GM21619 (cell line): ENCODE measurements at regions not wholly inside any gene's neighbourhood (a gene's known extent, or its start where the extent isn't known, plus 50 kb on each side); places are given as distances from the start of the nearest gene placed in this dataset.

ENCODE experiments used
- ATAC-seq: cut with Tn5 transposase; IDR thresholded peaks from one replicate; pipeline ENCODE4 v1.9.1; 2021; ENCODE audit not compliant: unreplicated experiment

DNA sequence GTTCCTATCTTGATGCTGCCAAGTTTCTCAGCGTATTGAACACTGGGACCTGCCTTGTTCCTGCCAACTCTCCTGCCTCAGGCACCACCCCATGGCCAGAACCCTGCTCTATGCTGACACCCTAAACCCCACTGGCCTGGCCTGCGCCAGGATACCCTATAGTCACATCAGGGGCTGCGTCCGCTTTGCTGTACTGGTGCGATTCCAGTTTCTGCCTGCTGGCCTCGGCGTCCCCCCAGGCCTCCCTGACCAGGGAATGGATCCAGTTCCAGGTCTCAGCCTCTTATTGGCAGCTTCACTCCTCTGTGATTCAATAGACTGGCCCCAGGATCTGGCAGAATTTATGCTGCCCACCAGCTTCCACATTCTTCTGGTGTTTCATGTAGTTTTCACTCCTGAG is 55.0 kb downstream of the GPR6 start:
- ATAC-seq = no peak

GRCh38 chr6:110033749-110034666 is 55.9 kb downstream of the GPR6 start:
- ATAC-seq = no peak

- ATAC-seq = no peak
These were observed 56.5 kb downstream of the GPR6 start for GRCh38 chr6:110034667-110035036.

DNA sequence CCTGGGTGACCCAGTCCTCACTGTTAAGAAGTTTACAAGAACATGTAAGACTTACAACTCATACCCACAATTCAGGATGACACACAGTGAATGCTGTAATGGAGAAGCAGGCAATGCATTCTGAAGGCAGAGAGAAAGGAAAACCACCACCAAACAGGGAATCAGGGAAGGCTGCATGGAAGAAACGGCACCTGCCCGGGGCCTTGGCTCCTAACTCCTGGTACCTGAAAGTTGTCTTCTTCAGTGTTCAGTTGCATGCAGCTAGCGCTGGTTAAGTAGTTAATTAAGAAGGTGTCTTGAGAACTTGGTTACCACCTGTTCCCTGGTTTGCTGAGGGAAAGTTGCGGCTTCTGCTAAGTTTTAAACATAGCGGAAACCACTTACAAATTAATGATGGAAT is 57.2 kb downstream of the GPR6 start:
- ATAC-seq = no peak

DNA sequence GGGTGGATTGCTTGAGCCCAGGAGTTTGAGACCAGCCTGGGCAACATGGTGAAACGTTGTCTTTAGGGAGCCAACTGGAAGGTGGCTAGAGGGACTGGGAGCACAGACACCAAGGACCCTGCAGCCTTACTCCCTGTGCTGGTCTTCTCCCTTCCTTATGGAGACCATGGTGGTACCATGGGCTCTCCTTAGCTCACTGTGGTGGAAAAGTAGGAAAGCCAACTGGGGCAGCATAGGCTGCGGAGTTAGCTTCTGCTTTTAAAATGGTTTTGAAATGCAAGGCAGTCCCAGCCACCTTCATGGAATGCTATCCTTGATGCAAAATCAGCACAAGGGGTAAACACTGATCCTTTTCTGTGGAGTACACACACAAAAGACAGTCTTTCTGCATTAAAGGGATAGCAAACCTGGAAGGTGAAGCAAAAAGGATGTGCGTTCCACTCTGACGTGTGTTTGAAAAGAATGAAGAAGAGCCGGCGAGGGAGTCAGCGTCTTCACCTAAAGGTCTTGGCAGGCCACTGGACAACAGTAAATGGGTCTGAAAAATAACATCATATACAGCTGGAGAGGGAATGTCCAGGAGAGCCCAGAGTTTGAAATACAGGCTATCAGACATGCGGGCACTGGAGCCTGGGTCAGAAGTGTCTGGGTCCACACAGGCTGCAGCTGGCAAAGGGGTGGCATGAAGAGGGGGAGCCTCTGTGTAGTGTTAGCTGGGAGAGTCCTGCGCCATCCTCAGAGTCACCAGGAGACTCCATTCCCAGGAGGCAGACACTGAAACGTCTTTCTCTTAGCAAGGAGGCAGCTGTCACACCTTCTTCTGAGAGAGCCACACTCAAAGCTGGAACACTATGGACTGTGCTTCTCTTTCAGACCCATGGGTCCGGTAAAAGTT is 58.5 kb downstream of the GPR6 start:
- no peak for ATAC-seq

DNA sequence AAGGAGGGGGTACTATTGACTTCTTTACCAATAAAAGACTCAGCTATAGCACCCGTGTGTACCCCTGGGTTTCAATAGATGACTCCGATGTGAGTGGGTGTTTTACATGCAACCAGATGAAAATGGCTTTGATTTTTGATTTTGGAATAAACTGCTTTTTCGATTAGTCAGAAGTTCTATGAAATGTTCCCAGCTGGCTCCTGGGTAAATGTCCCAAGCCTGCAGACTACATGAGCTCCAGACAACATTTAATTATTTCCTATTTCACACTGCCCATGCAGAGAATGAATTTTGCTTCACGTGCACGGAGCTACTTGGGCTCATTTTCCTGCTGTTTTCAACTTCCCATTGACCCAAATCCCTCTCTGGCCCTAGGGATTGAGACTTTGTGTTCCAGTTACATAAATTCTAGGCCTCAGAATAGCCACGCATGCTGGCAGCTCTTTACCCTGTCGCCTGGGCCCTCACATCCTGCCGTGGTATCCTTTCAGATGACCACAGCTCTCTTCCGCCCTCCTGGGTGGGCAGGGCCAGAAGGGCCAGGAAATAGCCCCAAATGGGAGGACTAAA is 59.7 kb downstream of the GPR6 start:
- no peak for ATAC-seq

GRCh38 chr6:110039364-110039980 is 61.4 kb downstream of the GPR6 start:
- ATAC-seq = peak; percentile 86

- ATAC-seq = peak; percentile 43
These were observed 61.9 kb downstream of the GPR6 start for GRCh38 chr6:110039981-110040383.

- no peak for ATAC-seq
These were observed 62.6 kb downstream of the GPR6 start for GRCh38 chr6:110040716-110041115.

GRCh38 chr6:110041126-110041525 is 63.0 kb downstream of the GPR6 start:
- no peak for ATAC-seq

GRCh38 chr6:110041830-110042229 is 63.7 kb downstream of the GPR6 start:
- no peak for ATAC-seq

GRCh38 chr6:110042670-110043296 is 64.7 kb downstream of the GPR6 start:
- no peak for ATAC-seq

GRCh38 chr6:110043366-110043994 is 65.4 kb downstream of the GPR6 start:
- ATAC-seq = no peak

DNA sequence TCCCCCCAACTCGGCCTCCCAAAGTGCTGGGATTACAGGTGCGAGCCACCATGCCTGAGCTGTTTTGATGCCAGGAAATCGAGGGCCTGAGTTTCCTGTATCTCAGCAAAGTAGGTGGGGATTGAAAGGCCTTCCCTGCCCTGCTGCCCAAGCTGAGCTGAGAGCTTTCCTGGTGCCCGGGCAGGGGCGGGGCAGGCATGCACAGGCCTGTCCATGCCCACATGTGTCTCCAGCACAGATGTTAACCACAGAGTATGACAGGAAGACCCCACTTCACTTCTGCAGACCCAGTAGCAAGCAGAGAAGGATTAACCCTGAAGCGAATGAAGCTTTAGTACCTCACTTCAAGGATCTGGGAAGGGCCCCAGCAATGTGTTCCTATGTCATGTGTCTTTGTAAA is 66.0 kb downstream of the GPR6 start:
- ATAC-seq = no peak

DNA sequence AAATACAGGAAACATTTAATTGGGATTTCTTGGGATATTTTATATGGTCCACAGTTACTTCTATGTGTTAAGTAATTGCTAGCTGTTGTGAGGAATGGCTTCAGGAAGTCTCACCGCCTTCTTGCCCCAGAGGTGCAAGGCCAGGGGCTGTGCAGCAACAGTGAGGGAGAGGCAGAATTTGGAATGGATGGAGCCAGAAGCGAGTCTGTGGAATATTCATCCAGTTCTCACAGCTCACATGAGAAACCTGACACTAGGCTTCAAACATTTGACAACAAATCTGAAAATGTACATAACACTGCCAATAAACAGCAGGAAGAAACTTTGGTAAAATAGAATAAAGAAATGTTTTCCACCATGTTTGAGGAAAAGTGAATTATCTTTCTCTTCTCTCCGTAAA is 66.5 kb downstream of the GPR6 start:
- no peak for ATAC-seq

DNA sequence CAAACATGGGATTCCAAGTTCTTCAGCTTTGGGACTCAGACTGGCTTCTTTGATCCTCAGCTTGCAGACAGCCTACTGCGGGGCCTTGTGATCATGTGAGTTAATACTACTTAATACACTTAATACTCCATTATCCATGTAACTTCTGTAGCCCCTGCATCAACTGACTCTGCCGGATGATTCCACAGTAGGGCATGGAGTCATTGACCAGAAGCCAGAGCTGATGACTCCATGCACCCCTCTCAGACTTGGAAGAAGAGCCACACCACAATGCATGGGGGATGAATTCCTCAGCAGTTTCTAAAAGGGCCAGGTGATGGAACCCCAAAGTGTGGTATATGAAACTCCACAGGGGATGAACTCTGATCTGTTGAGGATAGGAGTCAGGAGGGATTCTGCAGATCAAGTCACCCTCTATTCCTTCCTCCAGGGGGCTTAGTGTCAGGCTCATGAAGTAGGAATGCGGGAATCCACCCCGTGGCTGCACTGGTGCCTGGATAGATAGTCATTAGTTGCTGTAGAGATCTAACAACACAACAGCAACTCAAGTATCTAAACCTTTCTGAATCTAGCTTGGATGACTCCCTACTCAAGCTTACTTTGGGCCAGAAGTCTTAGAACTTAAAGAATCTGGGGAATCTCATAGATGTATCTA is 70.2 kb downstream of the GPR6 start:
- ATAC-seq = no peak

DNA sequence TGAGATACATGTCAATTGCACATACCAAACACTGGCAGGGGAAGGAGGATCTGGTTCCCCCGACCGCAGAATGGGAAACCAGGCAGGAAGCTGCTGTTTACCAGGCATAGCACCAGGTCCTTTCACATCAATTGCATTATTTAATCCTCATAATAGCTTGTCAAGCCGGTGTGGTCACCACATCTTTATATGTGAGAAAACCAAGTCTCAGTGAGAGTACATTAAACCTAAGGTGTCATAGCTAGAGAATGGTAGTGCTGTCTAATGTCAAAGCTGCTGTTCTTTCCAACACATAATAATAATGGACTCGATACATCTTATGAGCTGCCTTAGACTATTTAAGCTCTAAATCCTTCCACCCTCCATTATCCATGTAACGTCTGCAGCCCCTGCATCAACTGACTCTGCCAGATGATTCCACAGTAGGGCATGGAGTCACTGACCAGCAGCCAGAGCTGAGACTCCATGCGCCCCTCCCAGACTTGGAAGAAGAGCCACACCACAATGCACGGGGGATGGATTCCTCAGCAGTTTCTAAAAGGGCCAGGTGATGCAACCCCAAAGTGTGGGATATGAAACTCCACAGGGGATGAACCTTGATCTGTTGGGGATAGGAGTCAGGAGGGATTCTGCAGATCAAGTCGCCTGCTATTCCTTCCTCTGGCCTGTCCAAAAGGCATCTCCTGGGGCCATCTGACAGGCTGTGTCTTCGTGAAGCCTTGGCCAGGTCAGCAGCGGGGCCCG is 71.8 kb downstream of the GPR6 start:
- no peak for ATAC-seq
